Inflammatory macrophage treated with lipopolysaccharide for 1 hour (primary cell): ENCODE measurements at regions not wholly inside any gene's neighbourhood (a gene's known extent, or its start where the extent isn't known, plus 50 kb on each side); places are given as distances from the start of the nearest gene placed in this dataset.

ENCODE experiments used
- DNase-seq, 2 donors: peaks; one replicate each; pipeline ENCODE4 v3.0.0-alpha.2; 2020 to 2022

- no peak for DNase-seq
Observed at GRCh38 chr3:115475178-115476041, 147.9 kb upstream of the GAP43 start.

DNA sequence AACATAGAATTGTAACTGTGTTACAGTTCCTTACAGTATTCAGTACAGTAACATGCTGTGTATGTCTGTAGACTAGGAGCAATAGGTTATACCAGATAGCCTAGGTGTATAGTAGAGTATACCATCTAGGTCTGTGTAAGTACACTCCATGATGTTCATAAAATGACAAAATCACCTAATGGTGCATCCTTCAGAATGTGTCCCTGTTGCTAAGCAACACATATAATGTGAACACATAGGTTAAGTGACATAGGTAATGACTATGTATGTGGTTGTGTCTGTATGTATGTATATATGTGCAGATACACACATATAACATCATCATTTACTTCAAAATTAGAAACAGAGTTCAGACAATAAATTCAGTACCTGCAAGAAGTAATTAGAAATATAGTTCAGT lies 146.8 kb upstream of the GAP43 start:
- no peak for DNase-seq

DNA sequence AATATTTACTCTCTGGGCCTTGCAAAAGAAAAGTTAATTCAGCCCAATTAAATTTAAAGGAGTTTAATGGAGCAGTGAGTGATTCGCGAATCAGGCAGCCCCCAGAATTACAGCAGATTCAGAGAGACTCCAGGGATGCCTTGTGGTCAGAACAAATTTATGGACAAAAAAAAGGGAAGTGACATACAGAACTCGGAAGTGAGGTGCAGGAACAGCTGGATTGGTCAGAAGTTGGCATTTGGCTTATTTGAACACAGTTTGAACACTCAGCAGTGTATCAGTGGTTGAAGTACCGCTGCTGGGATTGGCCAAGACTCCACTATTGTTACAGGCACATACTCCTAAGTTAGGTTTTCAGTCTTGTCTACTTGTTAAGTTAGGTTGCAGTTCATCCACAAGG lies 145.0 kb upstream of the GAP43 start:
- DNase-seq: no peak

DNA sequence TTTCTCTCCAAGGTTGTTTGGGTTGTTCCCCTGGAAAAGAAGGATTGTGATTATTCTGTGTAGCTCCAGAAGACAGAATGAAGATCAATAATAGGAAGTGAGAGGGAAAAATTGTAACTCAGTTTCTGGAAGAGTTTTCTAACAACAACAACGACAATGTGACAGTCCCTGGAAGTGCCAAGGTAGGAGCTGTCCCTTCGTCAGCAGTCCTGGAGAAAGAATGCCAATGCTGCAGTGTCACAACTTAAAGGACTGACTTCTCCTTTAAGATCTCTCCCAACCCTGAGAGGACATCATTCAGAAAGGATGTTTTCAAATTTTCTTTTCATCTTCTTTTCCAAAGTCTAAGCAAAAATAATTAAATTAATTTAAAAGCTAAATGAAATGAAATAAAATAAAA lies 136.4 kb upstream of the GAP43 start:
- no peak for DNase-seq

GRCh38 chr3:115487968-115488367 lies 135.3 kb upstream of the GAP43 start:
- no peak for DNase-seq

DNA sequence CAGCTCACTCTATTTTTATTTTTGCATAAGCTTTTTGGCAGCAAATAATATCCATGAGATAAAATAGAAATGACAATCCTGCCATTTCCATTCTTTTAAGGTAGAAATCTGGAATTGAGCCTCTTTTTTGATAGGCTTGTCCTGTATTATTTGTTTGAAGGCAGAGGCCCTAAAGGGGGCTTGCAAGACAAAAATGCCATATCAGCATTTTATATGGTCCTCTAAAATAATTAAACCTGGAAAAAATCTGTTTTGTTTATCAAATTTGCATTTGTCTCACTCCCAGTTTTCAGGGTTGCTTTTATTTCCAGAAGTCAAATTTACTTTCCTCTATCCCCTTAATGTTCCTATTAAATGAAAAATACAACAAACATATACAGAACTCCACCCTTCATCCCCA lies 134.9 kb upstream of the GAP43 start:
- DNase-seq: no peak

DNA sequence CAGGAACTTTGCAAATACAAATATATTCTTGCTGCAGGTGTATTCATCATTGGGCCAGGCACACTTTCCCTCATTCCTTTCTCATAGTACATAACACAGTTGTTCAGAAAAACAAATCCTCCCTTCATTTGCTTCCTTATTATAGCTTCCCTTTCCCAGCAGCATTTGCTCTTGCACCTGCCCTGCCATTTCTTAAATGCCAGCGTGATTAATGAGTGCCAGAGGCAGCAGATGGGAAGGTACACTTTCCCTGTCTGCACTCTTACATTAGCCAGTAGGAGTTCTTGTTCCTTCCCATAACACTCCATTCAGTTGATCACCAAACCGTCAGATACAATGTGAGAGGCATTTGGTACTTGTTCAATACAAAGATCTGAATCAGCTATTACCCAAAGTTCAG lies 128.5 kb upstream of the GAP43 start:
- DNase-seq: no peak

- DNase-seq: no peak
Observed at GRCh38 chr3:115498421-115498820, 124.9 kb upstream of the GAP43 start.

DNA sequence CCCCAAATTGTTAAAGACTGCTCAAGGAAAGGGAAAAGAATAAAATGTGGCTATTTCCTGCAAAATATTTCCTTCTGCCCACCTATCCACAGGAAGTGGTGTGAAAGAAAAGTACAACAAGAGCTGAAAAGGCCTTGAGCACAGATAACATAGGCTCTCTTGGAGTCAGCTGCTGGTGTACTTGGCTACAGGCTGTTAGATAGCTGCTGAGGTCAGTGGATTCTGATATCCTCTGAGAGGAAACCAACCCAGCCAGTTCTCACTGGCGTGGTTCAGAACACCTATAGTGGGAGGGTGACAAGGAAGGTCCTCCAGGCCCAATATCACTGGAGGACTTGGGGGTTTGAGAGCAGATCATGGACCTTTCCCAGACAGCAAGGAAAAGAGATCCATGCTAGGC lies 124.4 kb upstream of the GAP43 start:
- no peak for DNase-seq

GRCh38 chr3:115499666-115500065 lies 123.6 kb upstream of the GAP43 start:
- no peak for DNase-seq

- no peak for DNase-seq
Observed at GRCh38 chr3:115500795-115501194, 122.5 kb upstream of the GAP43 start.

GRCh38 chr3:115502128-115502527 lies 121.2 kb upstream of the GAP43 start:
- DNase-seq: no peak

DNA sequence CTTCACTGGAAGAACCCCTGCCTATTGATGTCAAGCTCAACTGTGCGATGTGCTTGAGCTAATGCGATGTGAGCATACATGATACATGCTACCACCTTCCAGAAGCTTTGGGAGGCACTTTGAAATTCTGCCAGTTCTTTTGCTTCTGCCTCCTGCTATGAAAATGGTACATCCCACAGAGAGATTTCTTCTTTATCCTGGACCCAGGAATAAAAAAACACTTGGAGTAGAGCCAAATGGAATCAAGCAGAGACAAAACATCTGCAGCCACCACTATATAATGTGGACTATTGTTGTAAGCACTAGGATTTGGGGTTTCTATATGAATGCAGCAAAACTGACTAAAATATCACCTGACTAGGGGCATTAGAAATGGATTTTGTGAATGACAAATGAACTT lies 119.9 kb upstream of the GAP43 start:
- no peak for DNase-seq

DNA sequence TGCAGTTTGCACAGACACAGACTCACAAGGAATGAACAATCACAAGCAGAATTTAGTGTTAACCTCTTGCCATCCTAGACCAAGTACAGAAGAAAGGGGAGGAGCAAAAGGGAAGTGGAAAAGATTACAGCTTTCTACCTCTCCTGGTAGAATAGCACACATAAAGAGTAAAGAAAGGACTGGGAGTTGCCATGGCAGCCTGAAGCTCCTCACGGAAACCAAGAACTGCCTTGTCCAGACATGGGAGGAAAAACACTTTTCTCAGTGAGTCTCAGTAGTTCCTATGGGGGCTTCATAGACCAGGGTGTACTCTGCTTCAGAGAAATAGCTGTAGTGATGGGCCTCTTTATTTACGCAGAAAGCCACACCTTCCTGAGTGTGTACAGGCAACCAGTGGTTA lies 114.7 kb upstream of the GAP43 start:
- no peak for DNase-seq

DNA sequence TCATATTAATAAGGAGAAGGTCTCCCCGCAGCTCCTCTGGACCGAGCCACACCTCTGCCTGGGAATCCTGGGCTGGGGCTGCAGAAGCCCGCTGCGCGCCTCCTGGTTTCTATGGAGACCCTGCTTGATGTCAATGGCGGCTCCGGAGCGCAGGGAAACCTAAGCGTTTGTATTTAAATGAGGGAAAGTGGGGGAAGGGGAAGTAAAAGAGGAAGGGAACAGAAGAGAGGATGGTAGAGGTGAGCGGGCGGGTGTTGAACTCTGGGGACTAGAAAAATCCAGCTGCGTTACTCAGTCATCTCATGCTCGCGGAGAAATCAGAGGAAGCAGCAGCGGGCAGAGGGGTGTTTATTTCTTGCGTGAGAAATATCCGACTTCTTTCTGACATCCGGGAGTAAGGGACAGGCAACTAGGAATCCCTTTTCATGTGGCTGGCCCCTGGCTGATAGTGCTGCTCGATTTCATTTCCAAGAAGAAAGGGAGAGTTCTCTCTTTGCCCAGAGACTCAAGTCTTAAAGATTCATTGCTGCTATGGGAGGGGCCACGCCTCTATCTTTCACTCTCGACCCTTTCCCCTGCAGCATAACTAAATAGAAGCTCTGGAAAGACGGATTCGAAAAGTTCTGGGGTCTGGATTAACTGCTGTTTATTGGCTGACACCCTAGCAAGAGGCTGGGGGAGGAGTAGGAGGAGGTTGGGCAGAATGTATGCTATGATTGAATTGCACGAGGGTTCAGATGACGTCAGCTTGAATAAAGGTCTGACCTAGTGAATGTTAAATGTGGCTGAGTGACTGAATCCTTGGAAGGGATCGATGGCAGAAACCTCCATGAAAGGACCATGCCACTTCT lies 110.5 kb upstream of the GAP43 start:
- DNase-seq: peak in 1 of 2 donors; percentile 20

- DNase-seq: peak in 1 of 2 donors; percentile 5
Observed at GRCh38 chr3:115513416-115513800, 109.9 kb upstream of the GAP43 start.

DNA sequence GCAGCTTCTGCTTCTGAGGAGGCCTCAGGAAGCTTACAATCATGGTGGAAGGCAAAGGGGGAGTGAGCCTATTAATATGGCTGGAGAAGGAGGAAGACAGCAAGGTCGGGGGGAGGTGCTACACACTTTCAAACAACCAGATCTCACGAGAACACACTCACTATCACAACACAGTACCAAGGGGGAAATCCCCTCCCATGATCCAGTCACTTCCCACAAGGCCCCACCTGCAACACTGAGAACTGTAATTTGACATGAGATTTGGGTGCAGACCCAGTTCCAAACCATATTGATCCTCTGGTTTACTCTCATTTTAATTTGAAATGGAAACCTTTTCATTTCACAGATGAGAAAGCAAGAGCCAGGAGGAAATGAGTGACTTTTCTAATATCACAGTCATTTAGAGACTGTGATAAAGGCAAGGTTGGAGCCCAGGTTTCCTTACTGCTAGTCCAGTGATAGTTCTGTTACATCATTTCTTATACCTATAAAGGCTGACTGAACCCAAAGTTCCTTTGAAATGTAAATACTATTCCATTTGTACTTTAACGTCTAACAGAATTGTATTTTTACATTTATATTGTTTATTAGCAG lies 105.8 kb upstream of the GAP43 start:
- no peak for DNase-seq

DNA sequence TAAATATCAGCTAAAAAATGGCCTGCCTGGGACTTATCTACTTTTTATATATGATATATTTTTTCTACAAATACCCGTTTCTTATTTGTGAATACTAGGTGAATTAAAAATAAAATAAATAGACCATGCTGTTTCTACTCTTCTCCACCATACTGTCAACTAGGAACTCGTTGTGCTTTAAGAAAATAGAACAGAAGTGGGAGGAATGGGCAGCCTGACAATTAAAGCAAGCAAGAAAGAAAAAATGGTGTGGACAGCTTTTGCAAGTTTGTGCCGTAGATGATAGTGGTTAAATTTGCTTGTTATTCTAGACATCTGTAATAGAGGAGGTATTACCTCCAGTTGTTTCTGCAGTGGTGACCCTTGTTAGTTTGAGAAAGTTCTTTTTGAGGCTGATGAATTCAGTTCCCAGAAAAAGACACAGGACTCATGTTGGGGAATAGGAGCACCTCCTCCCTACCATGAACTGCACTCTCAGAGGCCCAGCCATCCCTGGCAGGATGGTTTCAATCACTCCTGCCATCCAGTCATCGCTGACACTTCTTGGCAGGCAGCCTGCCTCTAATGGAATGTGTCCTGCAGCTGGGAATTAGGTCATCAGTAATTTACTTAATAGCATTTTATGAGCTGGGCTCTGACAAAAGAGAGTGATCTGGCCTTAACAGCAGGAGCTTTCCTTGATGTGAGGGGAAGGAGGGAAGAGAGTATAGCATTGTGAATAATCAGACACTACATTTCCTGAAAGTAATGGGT lies 105.0 kb upstream of the GAP43 start:
- no peak for DNase-seq

- no peak for DNase-seq
Observed at GRCh38 chr3:115520241-115520640, 103.1 kb upstream of the GAP43 start.

DNA sequence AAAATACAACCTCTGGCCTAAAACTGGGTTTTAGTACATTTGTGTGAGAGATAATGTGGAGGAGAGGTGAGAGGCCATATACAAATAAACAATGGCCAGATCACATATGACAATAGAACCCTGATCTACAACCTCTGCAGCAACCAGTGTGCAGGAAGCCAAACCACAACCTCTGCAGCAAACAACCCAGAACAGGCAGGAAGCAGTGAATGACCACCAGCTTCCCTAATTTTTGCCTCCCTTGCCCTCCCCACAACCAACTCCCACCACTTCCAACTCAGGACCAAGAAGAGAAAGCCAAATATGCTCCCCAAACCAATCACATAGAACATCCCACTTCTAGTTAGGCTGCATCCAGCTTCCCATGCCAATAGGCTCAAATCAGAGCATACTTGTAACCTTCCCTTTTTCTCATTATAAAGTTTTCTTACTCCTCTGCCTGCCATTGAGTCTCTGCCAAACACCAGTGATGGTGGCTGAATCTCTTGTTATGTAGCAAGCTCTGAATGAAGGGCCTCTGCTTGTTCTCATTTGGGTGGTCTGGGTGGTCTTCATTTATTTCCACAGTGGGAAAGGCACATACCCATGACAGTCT lies 102.6 kb upstream of the GAP43 start:
- DNase-seq: no peak

- DNase-seq: no peak
Observed at GRCh38 chr3:115523458-115523857, 99.9 kb upstream of the GAP43 start.

- no peak for DNase-seq
Observed at GRCh38 chr3:115524549-115524948, 98.8 kb upstream of the GAP43 start.

DNA sequence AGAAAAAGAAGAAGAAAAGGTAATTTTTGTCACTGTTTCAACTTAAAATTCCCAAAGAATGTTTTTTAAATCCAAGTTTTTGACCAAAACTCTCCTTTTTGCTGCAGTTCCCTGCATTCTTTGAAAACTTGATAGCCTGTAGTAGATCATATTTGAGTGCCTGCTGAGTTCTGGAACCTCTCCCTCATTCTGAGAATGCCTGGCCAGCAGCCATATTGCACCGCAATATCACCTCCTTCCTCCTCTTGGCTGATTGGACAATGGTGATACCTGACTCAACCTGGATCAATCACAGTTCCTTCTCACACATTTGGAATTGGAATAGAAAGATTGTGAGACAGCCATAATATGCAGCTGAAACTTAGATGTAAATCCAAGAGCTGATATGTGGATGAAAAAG lies 97.6 kb upstream of the GAP43 start:
- DNase-seq: no peak
